Fibroblast of the aortic adventitia (primary cell): ENCODE measurements at regions not wholly inside any gene's neighbourhood (a gene's known extent, or its start where the extent isn't known, plus 50 kb on each side); places are given as distances from the start of the nearest gene placed in this dataset.

Experiments
- DNase-seq: peaks from one replicate; pipeline ENCODE4 v3.0.0-alpha.2; 2010; ENCODE audit warnings: low read depth
- H3K4me3 ChIP-seq: 2 replicates; pipeline ENCODE4 v1.5.1; 2011; ENCODE audit warnings: low read depth, mild to moderate bottlenecking, control low read depth, low read length, moderate library complexity
- TF ChIP-seq, protein P1 (sequence below): IDR thresholded peaks from 2 replicates; pipeline ENCODE4 v1.5.1; 2011; ENCODE audit warnings: mild to moderate bottlenecking, low read length, control low read depth, inconsistent platforms; ENCODE audit not compliant: insufficient read depth

- TF ChIP-seq, protein P1, sequence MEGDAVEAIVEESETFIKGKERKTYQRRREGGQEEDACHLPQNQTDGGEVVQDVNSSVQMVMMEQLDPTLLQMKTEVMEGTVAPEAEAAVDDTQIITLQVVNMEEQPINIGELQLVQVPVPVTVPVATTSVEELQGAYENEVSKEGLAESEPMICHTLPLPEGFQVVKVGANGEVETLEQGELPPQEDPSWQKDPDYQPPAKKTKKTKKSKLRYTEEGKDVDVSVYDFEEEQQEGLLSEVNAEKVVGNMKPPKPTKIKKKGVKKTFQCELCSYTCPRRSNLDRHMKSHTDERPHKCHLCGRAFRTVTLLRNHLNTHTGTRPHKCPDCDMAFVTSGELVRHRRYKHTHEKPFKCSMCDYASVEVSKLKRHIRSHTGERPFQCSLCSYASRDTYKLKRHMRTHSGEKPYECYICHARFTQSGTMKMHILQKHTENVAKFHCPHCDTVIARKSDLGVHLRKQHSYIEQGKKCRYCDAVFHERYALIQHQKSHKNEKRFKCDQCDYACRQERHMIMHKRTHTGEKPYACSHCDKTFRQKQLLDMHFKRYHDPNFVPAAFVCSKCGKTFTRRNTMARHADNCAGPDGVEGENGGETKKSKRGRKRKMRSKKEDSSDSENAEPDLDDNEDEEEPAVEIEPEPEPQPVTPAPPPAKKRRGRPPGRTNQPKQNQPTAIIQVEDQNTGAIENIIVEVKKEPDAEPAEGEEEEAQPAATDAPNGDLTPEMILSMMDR, result no peak
- no peak overlapping the region for H3K4me3 ChIP-seq
- DNase-seq, result no peak
Observed at GRCh38 chr12:13817131-13817530, 164.3 kb downstream of the GRIN2B start.

- TF ChIP-seq, protein P1, result no peak
- DNase-seq, result no peak
- no peak overlapping the region for H3K4me3 ChIP-seq
Observed at GRCh38 chr12:13816394-13816793, 165.0 kb downstream of the GRIN2B start.

- DNase-seq, result no peak
- no peak overlapping the region for H3K4me3 ChIP-seq
- TF ChIP-seq, protein P1, result no peak
Observed at GRCh38 chr12:13812168-13812567, 169.2 kb downstream of the GRIN2B start.

GRCh38 chr12:13811061-13811460 is 170.3 kb downstream of the GRIN2B start:
- DNase-seq, result no peak
- TF ChIP-seq, protein P1, result no peak
- no peak overlapping the region for H3K4me3 ChIP-seq

DNA sequence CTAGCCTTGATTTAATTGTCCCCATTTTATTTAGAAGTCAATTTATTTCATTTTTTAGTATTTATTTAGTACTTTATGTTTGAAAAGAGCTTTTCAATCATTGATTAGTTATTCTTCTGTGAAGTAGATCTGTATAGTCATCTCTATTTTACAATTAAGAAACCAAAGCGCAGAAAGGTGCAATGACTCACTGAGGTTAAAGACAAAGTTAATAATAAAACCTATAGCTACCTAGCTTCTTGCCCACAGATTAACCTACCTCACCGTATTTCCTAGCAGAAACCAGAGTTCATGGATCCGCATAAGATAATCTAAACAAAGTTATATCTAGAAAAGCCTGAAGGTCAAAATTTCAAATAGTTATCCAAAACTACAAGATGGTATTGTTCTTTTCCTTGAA is 176.4 kb downstream of the GRIN2B start:
- no peak overlapping the region for H3K4me3 ChIP-seq
- TF ChIP-seq, protein P1, result no peak
- no peak for DNase-seq

GRCh38 chr12:13801543-13801942 is 179.9 kb downstream of the GRIN2B start:
- TF ChIP-seq, protein P1, result no peak
- DNase-seq, result no peak
- H3K4me3 ChIP-seq, result no peak overlapping the region

DNA sequence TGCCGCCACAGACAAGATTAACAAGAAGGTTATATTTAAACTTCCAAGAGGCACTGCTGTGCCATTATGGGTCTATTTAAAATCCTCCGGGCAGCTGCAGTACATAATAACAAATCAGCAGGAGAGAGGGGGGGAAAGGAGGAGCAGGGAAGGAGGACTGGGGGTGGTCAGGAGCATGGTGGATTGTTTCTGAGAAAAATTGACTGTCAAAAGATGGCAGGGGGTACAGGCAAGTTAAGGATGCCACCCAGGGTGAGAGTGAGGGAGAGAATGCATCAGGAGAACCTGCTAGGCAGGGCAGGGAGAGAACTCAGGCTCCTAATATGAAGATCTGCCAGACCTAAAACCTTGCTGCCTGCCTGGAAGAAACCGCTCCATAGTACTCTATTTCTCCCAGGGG is 181.8 kb downstream of the GRIN2B start:
- H3K4me3 ChIP-seq, result no peak overlapping the region
- TF ChIP-seq, protein P1, result no peak
- no peak for DNase-seq
